SK-N-MC (cell line): ENCODE measurements at regions not wholly inside any gene's neighbourhood (a gene's known extent, or its start where the extent isn't known, plus 50 kb on each side); places are given as distances from the start of the nearest gene placed in this dataset.

Experiments used
- DNase-seq: peaks from one replicate; pipeline ENCODE4 v3.0.0-alpha.2; 2011; ENCODE audit warnings: low read depth, low spot score
- H3K27ac ChIP-seq: fragments of 200-600 bp; sonication (generic); 2 replicates; pipeline ENCODE4 v1.5.1; 2016; ENCODE audit warnings: mixed run types
- H3K36me3 ChIP-seq: fragments of 200-600 bp; sonication (generic); 2 replicates; pipeline ENCODE4 v1.6.1; 2017; ENCODE audit warnings: antibody characterized with exemption, low read length, mixed read lengths; ENCODE audit not compliant: insufficient read depth
- H3K4me3 ChIP-seq: fragments of 200-600 bp; sonication (generic); 2 replicates; pipeline ENCODE4 v1.5.1; 2016
- H3K9ac ChIP-seq: fragments of 200-600 bp; sonication (generic); 2 replicates; pipeline ENCODE4 v1.8.0; 2017; ENCODE audit warnings: mixed run types, mixed read lengths; ENCODE audit not compliant: insufficient read length
- H3K9me3 ChIP-seq: fragments of 200-600 bp; sonication (generic); 2 replicates; pipeline ENCODE4 v1.6.1; 2017; ENCODE audit warnings: low read depth, mild to moderate bottlenecking, antibody characterized with exemption, low read length, moderate library complexity, mixed read lengths
- EZH2 ChIP-seq: fragments of 200-600 bp; sonication (generic); IDR thresholded peaks from one replicate; pipeline ENCODE4 v1.6.1; 2017; ENCODE audit warnings: antibody characterized with exemption
- FOXP2 ChIP-seq: optimal IDR thresholded peaks from 2 replicates; pipeline ENCODE3; 2011; ENCODE audit warnings: mild to moderate bottlenecking, moderate library complexity; ENCODE audit not compliant: insufficient read depth; ENCODE audit errors: extremely low read length, control extremely low read depth
- POLR2AphosphoS5 ChIP-seq: IDR thresholded peaks from 2 replicates; pipeline ENCODE4 v1.6.1; 2012; ENCODE audit warnings: mild to moderate bottlenecking, low read depth, low read length, borderline replicate concordance

DNA sequence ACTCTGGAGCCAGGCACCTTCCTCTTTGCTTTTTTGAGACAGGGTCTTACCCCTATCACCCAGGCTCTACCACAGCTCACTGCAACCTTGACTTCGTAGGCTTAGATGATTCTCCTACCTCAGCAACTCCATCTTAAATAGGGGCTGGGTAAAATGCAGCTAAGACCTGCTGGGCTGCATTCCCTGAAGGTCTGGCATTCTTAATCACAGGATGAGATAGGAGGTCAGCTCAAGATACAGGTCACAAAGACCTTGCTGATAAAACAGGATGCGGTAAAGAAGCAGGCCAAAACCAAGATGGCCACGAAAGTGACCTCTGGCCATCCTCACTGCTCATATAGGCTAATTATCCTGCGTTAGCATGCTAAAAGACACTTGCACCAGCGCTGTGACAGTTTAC lies 770.8 kb upstream of the PRKX start:
- no peak overlapping the region for H3K27ac ChIP-seq
- no peaks in the 10 kb centered on the region for H3K9me3 ChIP-seq
- no peak overlapping the region for H3K4me3 ChIP-seq
- H3K36me3 ChIP-seq = no peaks in the 10 kb centered on the region
- DNase-seq = no peak
- TF ChIP-seq POLR2AphosphoS5 (no peak), FOXP2 (no peak), EZH2 (no peak)
- H3K9ac ChIP-seq = no peak overlapping the region

DNA sequence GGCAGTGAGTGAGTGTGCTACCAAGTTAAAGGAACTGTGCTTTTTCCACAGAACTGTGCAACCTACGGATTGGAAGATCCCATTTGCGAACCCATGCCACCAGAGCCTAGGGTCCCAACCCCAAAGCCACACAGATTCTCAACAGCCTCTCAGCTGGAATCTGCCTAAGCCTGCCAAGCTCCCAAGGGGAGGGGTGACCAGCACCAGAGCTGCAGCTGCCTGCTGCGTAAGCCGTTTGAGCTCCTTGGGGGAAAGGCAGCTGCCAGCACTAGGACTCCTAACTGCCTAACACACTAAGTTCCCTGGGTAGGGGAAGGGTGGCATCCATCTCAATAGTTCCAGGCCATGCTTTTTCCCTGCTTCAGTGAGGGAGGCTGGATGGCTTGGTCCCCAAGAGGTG lies 738.1 kb upstream of the PRKX start:
- no peak for DNase-seq
- Histone ChIP-seq H3K27ac (no peak overlapping the region), H3K4me3 (no peak overlapping the region), H3K36me3 (no peaks in the 10 kb centered on the region), H3K9me3 (no peaks in the 10 kb centered on the region), H3K9ac (no peak overlapping the region)
- TF ChIP-seq EZH2 = no peak
- no peak for TF ChIP-seq FOXP2
- no peak for TF ChIP-seq POLR2AphosphoS5

GRCh38 chrX:4450177-4450576 lies 736.7 kb upstream of the PRKX start:
- no peak overlapping the region for H3K9ac ChIP-seq
- H3K4me3 ChIP-seq = no peak overlapping the region
- H3K36me3 ChIP-seq = no peaks in the 10 kb centered on the region
- no peak for DNase-seq
- no peak for TF ChIP-seq FOXP2
- no peak for TF ChIP-seq POLR2AphosphoS5
- no peak for TF ChIP-seq EZH2
- no peak overlapping the region for H3K27ac ChIP-seq
- H3K9me3 ChIP-seq = no peaks in the 10 kb centered on the region

GRCh38 chrX:4435905-4436304 lies 722.5 kb upstream of the PRKX start:
- no peaks in the 10 kb centered on the region for H3K36me3 ChIP-seq
- no peak overlapping the region for H3K4me3 ChIP-seq
- H3K9ac ChIP-seq = no peak overlapping the region
- TF ChIP-seq POLR2AphosphoS5 (no peak), EZH2 (no peak), FOXP2 (no peak)
- H3K27ac ChIP-seq = no peak overlapping the region
- DNase-seq = no peak
- H3K9me3 ChIP-seq = no peaks in the 10 kb centered on the region

GRCh38 chrX:4397471-4397870 lies 684.0 kb upstream of the PRKX start:
- H3K9ac ChIP-seq = no peak overlapping the region
- TF ChIP-seq POLR2AphosphoS5 (no peak), FOXP2 (no peak), EZH2 (no peak)

DNA sequence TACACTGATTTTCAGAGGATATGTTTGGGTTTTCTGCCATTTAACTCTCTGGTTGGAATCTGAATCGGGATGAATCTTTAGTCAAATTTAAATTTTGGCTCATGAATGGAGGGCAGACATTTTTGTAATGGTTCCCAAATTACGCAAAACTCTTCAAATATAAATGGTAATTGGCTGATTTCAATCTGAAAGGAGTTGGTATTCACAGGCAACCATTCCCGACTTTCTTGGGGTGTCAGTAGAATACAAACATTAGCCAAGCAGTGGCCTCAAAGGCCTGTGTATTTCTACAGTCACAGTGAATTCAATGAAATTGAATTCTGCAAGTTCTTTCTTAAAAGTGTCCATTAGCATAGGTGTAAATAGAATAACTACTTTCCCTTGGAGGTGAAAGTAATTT lies 668.8 kb upstream of the PRKX start:
- H3K9ac ChIP-seq = no peak overlapping the region
- DNase-seq = no peak
- H3K4me3 ChIP-seq = no peak overlapping the region
- H3K9me3 ChIP-seq = no peaks in the 10 kb centered on the region
- no peaks in the 10 kb centered on the region for H3K36me3 ChIP-seq
- TF ChIP-seq FOXP2 (no peak), POLR2AphosphoS5 (no peak), EZH2 (no peak)
- no peak overlapping the region for H3K27ac ChIP-seq

More at GRCh38 chrX:4397471-4397870, 684.0 kb upstream of the PRKX start:
- H3K27ac ChIP-seq = no peak overlapping the region
- no peaks in the 10 kb centered on the region for H3K9me3 ChIP-seq
- no peaks in the 10 kb centered on the region for H3K36me3 ChIP-seq
- DNase-seq = no peak
- H3K4me3 ChIP-seq = no peak overlapping the region

DNA sequence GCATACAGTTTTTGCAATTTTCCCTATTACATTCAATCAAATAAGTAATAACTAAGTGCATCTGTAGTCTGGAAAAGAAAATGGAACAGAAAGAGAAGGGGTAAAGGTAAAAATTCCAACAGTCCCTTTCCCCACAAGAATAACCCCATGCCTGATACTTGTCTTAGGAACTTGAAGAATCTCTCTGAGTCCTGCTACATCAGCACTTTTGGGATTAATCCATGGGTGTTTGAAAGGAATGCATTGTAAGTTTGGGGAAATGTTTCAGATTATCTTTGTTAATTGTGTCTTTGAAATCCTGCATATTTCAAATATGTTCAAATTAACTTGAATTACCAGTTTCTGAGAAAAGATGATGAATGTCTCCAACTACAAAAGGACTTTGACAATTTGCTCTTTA lies 667.3 kb upstream of the PRKX start:
- Histone ChIP-seq H3K27ac (no peak overlapping the region), H3K4me3 (no peak overlapping the region), H3K36me3 (no peaks in the 10 kb centered on the region), H3K9me3 (no peaks in the 10 kb centered on the region), H3K9ac (no peak overlapping the region)
- no peak for TF ChIP-seq POLR2AphosphoS5
- no peak for TF ChIP-seq FOXP2
- no peak for TF ChIP-seq EZH2
- no peak for DNase-seq

GRCh38 chrX:4379071-4379470 lies 665.6 kb upstream of the PRKX start:
- Histone ChIP-seq H3K9ac (no peak overlapping the region), H3K9me3 (no peaks in the 10 kb centered on the region), H3K27ac (no peak overlapping the region), H3K36me3 (no peaks in the 10 kb centered on the region), H3K4me3 (no peak overlapping the region)
- TF ChIP-seq FOXP2 (no peak), EZH2 (no peak), POLR2AphosphoS5 (no peak)
- DNase-seq = no peak

DNA sequence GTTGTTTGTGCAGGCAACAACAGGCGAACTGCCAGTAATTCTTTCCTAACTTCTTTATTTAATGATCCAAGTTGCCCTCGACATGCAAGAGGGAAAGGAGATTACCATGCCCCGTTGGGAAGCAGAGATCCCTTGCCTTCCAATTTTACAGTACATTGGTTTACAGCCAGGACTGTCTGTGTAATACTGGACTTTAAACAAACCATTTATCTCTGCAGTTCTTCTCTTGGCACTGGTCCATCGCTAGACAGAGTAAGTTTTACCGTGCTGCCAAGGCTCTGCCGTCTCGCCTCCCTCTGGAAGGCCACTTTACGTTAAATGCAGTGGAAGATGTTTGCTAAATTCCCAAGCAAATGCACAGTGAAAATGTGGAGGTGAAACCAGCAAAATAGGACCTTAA lies 660.3 kb upstream of the PRKX start:
- no peaks in the 10 kb centered on the region for H3K9me3 ChIP-seq
- no peak overlapping the region for H3K9ac ChIP-seq
- H3K36me3 ChIP-seq = no peaks in the 10 kb centered on the region
- H3K27ac ChIP-seq = no peak overlapping the region
- no peak for DNase-seq
- H3K4me3 ChIP-seq = no peak overlapping the region
- no peak for TF ChIP-seq FOXP2
- no peak for TF ChIP-seq POLR2AphosphoS5
- TF ChIP-seq EZH2 = no peak
